ENCODE measurements at regions not wholly inside any gene's neighbourhood (a gene's known extent, or its start where the extent isn't known, plus 50 kb on each side); places are given as distances from the start of the nearest gene placed in this dataset.
"Not testable (repeated sequence)": the region's sequence is repeated elsewhere in the genome, so short reads cannot be mapped to it uniquely, and the experiment has no call there.

DNA sequence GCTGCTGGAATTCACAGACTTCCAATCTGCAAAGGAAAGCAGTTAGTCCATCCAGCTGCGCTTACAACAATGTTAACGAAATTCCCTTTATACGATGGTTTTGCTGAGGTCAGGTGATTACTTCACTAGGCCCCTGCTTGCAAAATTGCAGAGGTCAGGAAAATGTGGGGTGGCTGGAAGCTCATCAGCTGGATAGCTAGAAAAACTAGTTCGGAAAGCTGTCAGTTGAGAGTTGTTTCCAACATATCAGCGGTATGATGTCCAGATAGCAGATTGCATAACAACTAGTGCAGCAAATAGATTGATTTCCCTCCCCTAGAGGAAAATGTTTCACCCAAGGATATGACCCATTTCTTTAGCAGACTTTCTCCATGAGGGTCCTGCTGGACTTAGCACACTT is 2021.1 kb upstream of the CELF4 start:
- DNase-seq (no peak), ATAC-seq (no peak)
- Histone ChIP-seq H3K36me3 (no peaks in the 10 kb centered on the region), H3K27ac (no peak overlapping the region), H3K4me1 (no peaks in the 10 kb centered on the region), H3K4me3 (no peak overlapping the region), H3K9me3 (no peaks in the 10 kb centered on the region), H3K27me3 (no peaks in the 10 kb centered on the region)
- 31% methylated on average over 3 of the region's 5 CpGs for WGBS (ENCODE audit: insufficient coverage, low coverage, low lambda C conversion rate, missing lambda C conversion rate)
- TF ChIP-seq, protein P1, sequence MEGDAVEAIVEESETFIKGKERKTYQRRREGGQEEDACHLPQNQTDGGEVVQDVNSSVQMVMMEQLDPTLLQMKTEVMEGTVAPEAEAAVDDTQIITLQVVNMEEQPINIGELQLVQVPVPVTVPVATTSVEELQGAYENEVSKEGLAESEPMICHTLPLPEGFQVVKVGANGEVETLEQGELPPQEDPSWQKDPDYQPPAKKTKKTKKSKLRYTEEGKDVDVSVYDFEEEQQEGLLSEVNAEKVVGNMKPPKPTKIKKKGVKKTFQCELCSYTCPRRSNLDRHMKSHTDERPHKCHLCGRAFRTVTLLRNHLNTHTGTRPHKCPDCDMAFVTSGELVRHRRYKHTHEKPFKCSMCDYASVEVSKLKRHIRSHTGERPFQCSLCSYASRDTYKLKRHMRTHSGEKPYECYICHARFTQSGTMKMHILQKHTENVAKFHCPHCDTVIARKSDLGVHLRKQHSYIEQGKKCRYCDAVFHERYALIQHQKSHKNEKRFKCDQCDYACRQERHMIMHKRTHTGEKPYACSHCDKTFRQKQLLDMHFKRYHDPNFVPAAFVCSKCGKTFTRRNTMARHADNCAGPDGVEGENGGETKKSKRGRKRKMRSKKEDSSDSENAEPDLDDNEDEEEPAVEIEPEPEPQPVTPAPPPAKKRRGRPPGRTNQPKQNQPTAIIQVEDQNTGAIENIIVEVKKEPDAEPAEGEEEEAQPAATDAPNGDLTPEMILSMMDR (IDR thresholded peaks at IDR 0.05), result no peak
- TF ChIP-seq POLR2A (IDR thresholded peaks at IDR 0.05), result no peak
- intact Hi-C loops (cut with DNase I), result no loop called here

DNA sequence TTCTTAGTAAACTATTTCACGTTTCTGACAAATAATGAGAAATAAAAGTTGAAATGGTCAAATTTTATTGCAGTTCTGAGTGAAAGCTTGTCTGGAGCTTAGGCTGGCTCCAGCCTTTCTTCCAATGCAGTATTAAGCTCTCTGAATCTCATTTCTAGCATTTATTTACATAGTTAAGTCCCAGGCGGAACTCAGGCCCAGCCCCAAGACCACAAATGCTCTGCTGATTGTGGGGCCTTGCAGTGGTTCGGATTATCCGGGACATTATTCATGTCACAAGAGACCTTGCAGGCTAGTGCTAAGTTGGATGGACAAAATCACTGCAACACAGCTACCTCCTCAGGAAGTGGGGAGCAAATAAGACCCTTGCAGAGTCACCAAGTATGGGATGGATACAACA is 2009.3 kb upstream of the CELF4 start:
- TF ChIP-seq, protein P1 (IDR thresholded peaks at IDR 0.05), result no peak
- TF ChIP-seq POLR2A (IDR thresholded peaks at IDR 0.05), result no peak
- ATAC-seq, result no peak
- Histone ChIP-seq H3K27me3 (no peaks in the 10 kb centered on the region), H3K36me3 (no peaks in the 10 kb centered on the region), H3K9me3 (no peaks in the 10 kb centered on the region), H3K4me3 (no peak overlapping the region), H3K27ac (no peak overlapping the region), H3K4me1 (no peaks in the 10 kb centered on the region)
- DNase-seq, result no peak
- 59% methylated on average over 4 of the region's 4 CpGs for WGBS (ENCODE audit: insufficient coverage, low coverage, low lambda C conversion rate, missing lambda C conversion rate)
- intact Hi-C loops (cut with DNase I), result no loop called here

DNA sequence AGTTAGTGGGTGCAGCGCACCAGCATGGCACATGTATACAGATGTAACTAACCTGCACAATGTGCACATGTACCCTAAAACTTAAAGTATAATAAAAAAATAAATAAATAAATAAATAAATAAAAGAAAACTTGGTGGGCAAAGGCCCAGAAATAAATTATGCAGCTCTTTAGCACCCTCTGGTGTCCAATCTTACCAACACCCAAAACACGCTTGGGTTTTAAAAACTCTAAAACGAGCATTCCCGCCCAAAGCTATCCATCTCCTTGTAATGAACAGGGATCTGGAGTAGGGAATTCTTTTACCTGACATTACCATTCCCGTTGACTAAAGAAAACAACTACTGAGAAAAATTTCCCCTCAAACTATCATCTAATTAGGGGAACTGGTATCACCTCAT is 2005.9 kb upstream of the CELF4 start:
- DNase-seq (no peak), ATAC-seq (peak; percentile 33 to 60 (median 53))
- WGBS (ENCODE audit: insufficient coverage, low coverage, low lambda C conversion rate, missing lambda C conversion rate), result 42% methylated on average over 5 of the region's 5 CpGs
- no peaks in the 10 kb centered on the region for H3K27me3 ChIP-seq
- no peaks in the 10 kb centered on the region for H3K9me3 ChIP-seq
- no peak overlapping the region for H3K27ac ChIP-seq
- H3K4me3 ChIP-seq, result no peak overlapping the region
- H3K36me3 ChIP-seq, result no peaks in the 10 kb centered on the region
- intact Hi-C loops (cut with DNase I), result no loop called here
- no peaks in the 10 kb centered on the region for H3K4me1 ChIP-seq
- TF ChIP-seq, protein P1 (IDR thresholded peaks at IDR 0.05), result peak; percentile 35 to 66 (median 60)
- no peak for TF ChIP-seq POLR2A (IDR thresholded peaks at IDR 0.05)

DNA sequence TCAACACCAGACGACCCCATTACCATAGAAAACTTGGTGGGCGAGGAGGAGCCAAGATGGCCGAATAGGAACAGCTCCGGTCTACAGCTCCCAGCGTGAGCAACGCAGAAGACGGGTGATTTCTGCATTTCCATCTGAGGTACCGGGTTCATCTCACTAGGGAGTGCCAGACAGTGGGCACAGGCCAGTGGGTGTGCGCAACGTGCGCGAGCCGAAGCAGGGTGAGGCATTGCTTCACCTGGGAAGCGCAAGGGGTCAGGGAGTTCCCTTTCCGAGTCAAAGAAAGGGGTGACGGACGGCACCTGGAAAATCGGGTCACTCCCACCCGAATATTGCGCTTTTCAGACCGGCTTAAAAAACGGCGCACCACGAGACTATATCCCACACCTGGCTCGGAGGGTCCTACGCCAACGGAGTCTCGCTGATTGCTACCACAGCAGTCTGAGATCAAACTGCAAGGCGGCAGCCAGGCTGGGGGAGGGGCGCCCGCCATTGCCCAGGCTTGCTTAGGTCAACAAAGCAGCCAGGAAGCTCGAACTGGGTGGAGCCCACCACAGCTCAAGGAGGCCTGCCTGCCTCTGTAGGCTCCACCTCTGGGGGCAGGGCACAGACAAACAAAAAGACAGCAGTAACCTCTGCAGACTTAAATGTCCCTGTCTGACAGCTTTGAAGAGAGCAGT is 2000.1 kb upstream of the CELF4 start:
- H3K36me3 ChIP-seq; H3K27me3 ChIP-seq; ATAC-seq; DNase-seq; H3K4me3 ChIP-seq; H3K9me3 ChIP-seq; H3K4me1 ChIP-seq; intact Hi-C loops (cut with DNase I); H3K27ac ChIP-seq: not testable (repeated sequence)
- 86% methylated on average over 3 of the region's 32 CpGs for WGBS (ENCODE audit: insufficient coverage, low coverage, low lambda C conversion rate, missing lambda C conversion rate)

DNA sequence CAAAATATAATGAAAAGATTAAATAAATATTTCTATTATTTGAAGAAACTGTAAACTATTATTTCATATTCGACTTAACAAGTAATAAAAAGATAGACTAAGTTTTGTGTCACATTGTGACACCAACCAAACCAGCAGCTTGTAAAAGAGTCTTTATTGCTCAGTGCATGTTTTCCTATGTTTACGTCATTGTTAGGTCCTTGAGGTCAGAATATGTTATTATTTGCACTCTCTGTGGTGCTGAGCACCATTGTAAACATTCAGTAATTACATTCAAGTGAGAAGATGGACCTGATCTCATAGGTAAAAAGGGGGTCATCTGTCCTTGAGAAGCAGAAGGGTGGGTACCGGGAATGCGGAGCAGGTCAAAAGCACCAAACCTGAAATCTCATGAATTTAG is 1999.1 kb upstream of the CELF4 start:
- intact Hi-C loops (cut with DNase I), result no loop called here
- H3K36me3 ChIP-seq, result no peaks in the 10 kb centered on the region
- H3K27ac ChIP-seq, result no peak overlapping the region
- no peaks in the 10 kb centered on the region for H3K9me3 ChIP-seq
- H3K4me3 ChIP-seq, result no peak overlapping the region
- ATAC-seq (no peak), DNase-seq (no peak)
- TF ChIP-seq, protein P1 (IDR thresholded peaks at IDR 0.05), result no peak
- TF ChIP-seq POLR2A (IDR thresholded peaks at IDR 0.05), result no peak
- no peaks in the 10 kb centered on the region for H3K4me1 ChIP-seq
- H3K27me3 ChIP-seq, result no peaks in the 10 kb centered on the region
- WGBS (ENCODE audit: insufficient coverage, low coverage, low lambda C conversion rate, missing lambda C conversion rate), result 75% methylated on average over 4 of the region's 4 CpGs
